ENCODE measurements at regions not wholly inside any gene's neighbourhood (a gene's known extent, or its start where the extent isn't known, plus 50 kb on each side); places are given as distances from the start of the nearest gene placed in this dataset.

- FAIRE-seq (no peak), DNase-seq (ENCODE audit: low read depth in 1 of 2, low spot score in 1 of 2) (no peak), ATAC-seq (no peak)
- Histone ChIP-seq H3K4me1 (peaks cover 26% of the 10 kb centered on the region), H3K9me3 (no peaks in the 10 kb centered on the region), H3K27ac (no peak overlapping the region), H3K4me3 (no peak overlapping the region), H3K4me2 (0 out of 3 replicates have a peak overlapping the region, but pooled peaks have one; percentile 4)
- no peak for TF ChIP-seq ZFP36 (IDR thresholded peaks at IDR 0.05; ENCODE audit: borderline replicate concordance, partially characterized antibody)
- CTCF ChIA-PET: interaction anchor here (0.6 to 1.5 kb wide), 4 partner anchors 12 to 429 kb away, joined by 3 to 6 read pairs (median 5); no protein-coding TSS in a partner anchor
- 1% methylated on average over 3 of the region's 3 CpGs for WGBS (ENCODE audit: missing lambda C conversion rate)
- POLR2A ChIA-PET: no interaction called here
Measured at GRCh38 chr1:168396940-168397684, 116.4 kb downstream of the TBX19 start.

GRCh38 chr1:168396508-168396907 is 115.8 kb downstream of the TBX19 start:
- Histone ChIP-seq H3K4me2 (no peak overlapping the region), H3K4me3 (no peak overlapping the region), H3K4me1 (peaks cover 32% of the 10 kb centered on the region), H3K27ac (no peak overlapping the region), H3K9me3 (no peaks in the 10 kb centered on the region)
- CTCF ChIA-PET: interaction anchor here (1.3 to 1.5 kb wide), 2 partner anchors 12 to 54 kb away, joined by 3 to 6 read pairs; no protein-coding TSS in a partner anchor
- no peak for FAIRE-seq
- POLR2A ChIA-PET: no interaction called here
- ATAC-seq: no peak
- TF ChIP-seq KDM1A (IDR thresholded peaks at IDR 0.05; ENCODE audit: low read depth) (no peak), MYC (IDR thresholded peaks at IDR 0.05; ENCODE audit: borderline replicate concordance, low read length) (no peak), RFX5 (IDR thresholded peaks at IDR 0.05) (no peak), GATA3 (IDR thresholded peaks at IDR 0.05; ENCODE audit: borderline replicate concordance) (no peak), TP53 (CRISPR knock-in tag; IDR thresholded peaks at IDR 0.05) (no peak), RAD21 (conservative IDR thresholded peaks at IDR 0.05 in 1 of 2, IDR thresholded peaks at IDR 0.05 in 1 of 2) (no peak), RNF2 (IDR thresholded peaks at IDR 0.05; ENCODE audit: borderline replicate concordance, low read depth) (no peak), CBX8 (IDR thresholded peaks at IDR 0.05) (no peak), MAFK (IDR thresholded peaks at IDR 0.05; ENCODE audit: partially characterized antibody) (no peak), PBX3 (IDR thresholded peaks at IDR 0.05) (no peak), PHF8 (IDR thresholded peaks at IDR 0.05; ENCODE audit: borderline replicate concordance, low read depth) (no peak), HMGXB4 (CRISPR knock-in tag; IDR thresholded peaks at IDR 0.05; ENCODE audit: borderline replicate concordance) (no peak), ELK1 (IDR thresholded peaks at IDR 0.05; ENCODE audit: low read depth, low read length) (no peak), POLR2AphosphoS2 (conservative IDR thresholded peaks at IDR 0.05; ENCODE audit: low read length) (no peak), JUN (IDR thresholded peaks at IDR 0.05) (no peak), MAZ (IDR thresholded peaks at IDR 0.05; ENCODE audit: borderline replicate concordance, low read depth, low read length) (no peak)
- DNase-seq (ENCODE audit: low read depth in 1 of 2, low spot score in 1 of 2): no peak
- 77% methylated on average over 2 of the region's 2 CpGs for WGBS (ENCODE audit: missing lambda C conversion rate)

- DNase-seq (ENCODE audit: low read depth in 1 of 2, low spot score in 1 of 2) (no peak), FAIRE-seq (no peak), ATAC-seq (no peak)
- TF ChIP-seq TFCP2L1 (CRISPR knock-in tag; IDR thresholded peaks at IDR 0.05) (no peak), PBX3 (IDR thresholded peaks at IDR 0.05) (no peak)
- no peak overlapping the region for H3K27ac ChIP-seq
- no peak overlapping the region for H3K4me2 ChIP-seq
- ChIA-PET CTCF (no interaction called here), POLR2A (no interaction called here)
- peaks cover 33% of the 10 kb centered on the region for H3K4me1 ChIP-seq
- no peaks in the 10 kb centered on the region for H3K9me3 ChIP-seq
- no peak overlapping the region for H3K4me3 ChIP-seq
- 23% methylated on average over 1 of the region's 1 CpG for WGBS (ENCODE audit: missing lambda C conversion rate)
Measured at GRCh38 chr1:168394858-168395257, 114.2 kb downstream of the TBX19 start.
